ENCODE measurements at regions not wholly inside any gene's neighbourhood (a gene's known extent, or its start where the extent isn't known, plus 50 kb on each side); places are given as distances from the start of the nearest gene placed in this dataset.
A peak's percentile ranks its signal among the peaks of the same experiment; 100 is the strongest.

- no peak for DNase-seq
Observed at GRCh38 chr5:33321026-33321425, 119.7 kb upstream of the TARS1 start.

GRCh38 chr5:33322632-33323031 lies 118.1 kb upstream of the TARS1 start:
- intact Hi-C loops (cut with DNase I, micrococcal nuclease) = no loop called here
- ATAC-seq = no peak
- no peak for DNase-seq

More at GRCh38 chr5:33321026-33321425, 119.7 kb upstream of the TARS1 start:
- intact Hi-C loops (cut with DNase I, micrococcal nuclease) = no loop called here
- ATAC-seq = no peak

GRCh38 chr5:33324667-33325307 lies 116.0 kb upstream of the TARS1 start:
- no peak for DNase-seq
- intact Hi-C loops (cut with DNase I, micrococcal nuclease) = no loop called here
- ATAC-seq = no peak

- no peak for ATAC-seq
- intact Hi-C loops (cut with DNase I, micrococcal nuclease) = no loop called here
- DNase-seq = no peak
Observed at GRCh38 chr5:33328818-33329217, 111.9 kb upstream of the TARS1 start.

GRCh38 chr5:33329891-33330290 lies 110.9 kb upstream of the TARS1 start:
- intact Hi-C loops (cut with DNase I, micrococcal nuclease) = no loop called here
- ATAC-seq = no peak
- no peak for DNase-seq

- DNase-seq = no peak
- intact Hi-C loops (cut with DNase I, micrococcal nuclease) = no loop called here
- no peak for ATAC-seq
Observed at GRCh38 chr5:33330426-33330825, 110.3 kb upstream of the TARS1 start.

GRCh38 chr5:33330992-33331391 lies 109.8 kb upstream of the TARS1 start:
- intact Hi-C loops (cut with DNase I, micrococcal nuclease) = no loop called here
- ATAC-seq (no peak), DNase-seq (no peak)

- ATAC-seq (no peak), DNase-seq (no peak)
- intact Hi-C loops (cut with DNase I, micrococcal nuclease) = no loop called here
Observed at GRCh38 chr5:33332804-33333203, 108.0 kb upstream of the TARS1 start.

GRCh38 chr5:33334829-33335228 lies 105.9 kb upstream of the TARS1 start:
- DNase-seq = no peak
- intact Hi-C loops (cut with DNase I, micrococcal nuclease) = no loop called here
- ATAC-seq = no peak

- ATAC-seq = no peak
Observed at GRCh38 chr5:33336891-33337636, 103.7 kb upstream of the TARS1 start.

GRCh38 chr5:33337637-33337992 lies 103.2 kb upstream of the TARS1 start:
- peak; percentile 97 for ATAC-seq
- intact Hi-C loops (cut with DNase I, micrococcal nuclease) = no loop called here
- peak; percentile 10 to 42 for DNase-seq

More at GRCh38 chr5:33336891-33337636, 103.7 kb upstream of the TARS1 start:
- DNase-seq = no peak
- intact Hi-C loops (cut with DNase I, micrococcal nuclease) = no loop called here

- intact Hi-C loops (cut with DNase I, micrococcal nuclease) = no loop called here
- peak; percentile 43 for ATAC-seq
- no peak for DNase-seq
Observed at GRCh38 chr5:33338336-33339110, 102.2 kb upstream of the TARS1 start.

- intact Hi-C loops (cut with DNase I, micrococcal nuclease) = no loop called here
- ATAC-seq (no peak), DNase-seq (no peak)
Observed at GRCh38 chr5:33339413-33339812, 101.4 kb upstream of the TARS1 start.

GRCh38 chr5:33340195-33340594 lies 100.6 kb upstream of the TARS1 start:
- DNase-seq = no peak
- ATAC-seq = no peak
- intact Hi-C loops (cut with DNase I, micrococcal nuclease) = no loop called here

- ATAC-seq (no peak), DNase-seq (no peak)
- intact Hi-C loops (cut with DNase I, micrococcal nuclease) = no loop called here
Observed at GRCh38 chr5:33341351-33341750, 99.4 kb upstream of the TARS1 start.

- DNase-seq (no peak), ATAC-seq (peak; percentile 61)
- intact Hi-C loops (cut with DNase I, micrococcal nuclease) = no loop called here
Observed at GRCh38 chr5:33343676-33344327, 97.0 kb upstream of the TARS1 start.

- ATAC-seq (no peak), DNase-seq (no peak)
- intact Hi-C loops (cut with DNase I, micrococcal nuclease) = no loop called here
Observed at GRCh38 chr5:33346534-33346933, 94.2 kb upstream of the TARS1 start.

GRCh38 chr5:33361781-33362180 lies 79.0 kb upstream of the TARS1 start:
- ATAC-seq = no peak
- intact Hi-C loops (cut with DNase I, micrococcal nuclease) = no loop called here

GRCh38 chr5:33362915-33363314 lies 77.8 kb upstream of the TARS1 start:
- intact Hi-C loops (cut with DNase I, micrococcal nuclease) = no loop called here
- DNase-seq (peak in 1 of 2 donors; percentile 7), ATAC-seq (no peak)

More at GRCh38 chr5:33361781-33362180, 79.0 kb upstream of the TARS1 start:
- no peak for DNase-seq

Data from left colon (tissue), 2 donors.